HEK293T (cell line): ENCODE measurements at regions not wholly inside any gene's neighbourhood (a gene's known extent, or its start where the extent isn't known, plus 50 kb on each side); places are given as distances from the start of the nearest gene placed in this dataset.

Experiments used
- BHLHE40 ChIP-seq: fragments of 450-650 bp; IDR thresholded peaks from 2 replicates; pipeline ENCODE4 v1.6.1; 2016; ENCODE audit warnings: mild to moderate bottlenecking, moderate library complexity, borderline replicate concordance
- ELF4 ChIP-seq: fragments of 450-650 bp; IDR thresholded peaks from 2 replicates; pipeline ENCODE4 v1.6.1; 2017; ENCODE audit warnings: antibody characterized with exemption
- FOXA1 ChIP-seq: fragments of 450-650 bp; IDR thresholded peaks from 2 replicates; pipeline ENCODE4 v1.6.1; 2016; ENCODE audit warnings: mild to moderate bottlenecking
- FOXK2 ChIP-seq: fragments of 450-650 bp; IDR thresholded peaks from 2 replicates; pipeline ENCODE4 v1.6.1; 2016; ENCODE audit warnings: mild to moderate bottlenecking
- FOXM1 ChIP-seq: fragments of 450-650 bp; IDR thresholded peaks from 2 replicates; pipeline ENCODE4 v1.6.1; 2017; ENCODE audit warnings: mild to moderate bottlenecking, borderline replicate concordance
- HDGF ChIP-seq: fragments of 450-650 bp; IDR thresholded peaks from 2 replicates; pipeline ENCODE4 v1.6.1; 2017; ENCODE audit warnings: antibody characterized with exemption, borderline replicate concordance
- L3MBTL2 ChIP-seq: fragments of 450-650 bp; conservative IDR thresholded peaks from 2 replicates; pipeline ENCODE4 v1.6.1; 2016; ENCODE audit warnings: mild to moderate bottlenecking
- SP1 ChIP-seq: fragments of 450-650 bp; IDR thresholded peaks from 2 replicates; pipeline ENCODE4 v1.6.1; 2017
- SUZ12 ChIP-seq: fragments of 450-650 bp; IDR thresholded peaks from 2 replicates; pipeline ENCODE4 v1.6.1; 2016; ENCODE audit warnings: mild to moderate bottlenecking
- TARDBP ChIP-seq: fragments of 450-650 bp; IDR thresholded peaks from 2 replicates; pipeline ENCODE4 v1.6.1; 2016

- TF ChIP-seq ELF4 (no peak), SUZ12 (no peak), HDGF (no peak), TARDBP (no peak), FOXM1 (no peak), FOXA1 (no peak), FOXK2 (no peak), BHLHE40 (no peak), SP1 (no peak), L3MBTL2 (no peak)
Measured at GRCh38 chr17:5950878-5951277, 119.3 kb upstream of the WSCD1 start.
